LNCaP clone FGC (cell line): ENCODE measurements at regions not wholly inside any gene's neighbourhood (a gene's known extent, or its start where the extent isn't known, plus 50 kb on each side); places are given as distances from the start of the nearest gene placed in this dataset.

ENCODE experiments used
- DNase-seq: peaks from one replicate; pipeline ENCODE4 v3.0.0-alpha.2; 2011; ENCODE audit warnings: low read depth
- H3K4me3 ChIP-seq: 2 replicates; pipeline ENCODE4 v1.5.1; 2011; ENCODE audit warnings: mild to moderate bottlenecking, low read depth, low read length, control low read depth
- CTCF ChIP-seq: IDR thresholded peaks from 2 replicates; pipeline ENCODE4 v1.5.1; 2012; ENCODE audit warnings: mild to moderate bottlenecking; ENCODE audit not compliant: control insufficient read depth, insufficient read depth; ENCODE audit errors: extremely low read depth

- DNase-seq = no peak
- no peak for TF ChIP-seq CTCF
- no peak overlapping the region for H3K4me3 ChIP-seq
These were observed 1611.7 kb upstream of the TENM4 start for GRCh38 chr11:81052344-81053158.

- no peak overlapping the region for H3K4me3 ChIP-seq
- no peak for DNase-seq
- TF ChIP-seq CTCF = no peak
These were observed 1599.2 kb upstream of the TENM4 start for GRCh38 chr11:81039916-81040524.

- no peak for TF ChIP-seq CTCF
- DNase-seq = no peak
- H3K4me3 ChIP-seq = no peak overlapping the region
These were observed 1595.5 kb upstream of the TENM4 start for GRCh38 chr11:81036168-81036870.

- DNase-seq = no peak
These were observed 1593.1 kb upstream of the TENM4 start for GRCh38 chr11:81033779-81034540.

GRCh38 chr11:81032906-81033305 is 1592.1 kb upstream of the TENM4 start:
- DNase-seq = no peak
- no peak overlapping the region for H3K4me3 ChIP-seq
- TF ChIP-seq CTCF = no peak

More at GRCh38 chr11:81033779-81034540, 1593.1 kb upstream of the TENM4 start:
- H3K4me3 ChIP-seq = no peak overlapping the region
- no peak for TF ChIP-seq CTCF

- H3K4me3 ChIP-seq = no peak overlapping the region
- no peak for TF ChIP-seq CTCF
- DNase-seq = no peak
These were observed 1589.4 kb upstream of the TENM4 start for GRCh38 chr11:81030186-81030585.
